Fibroblast of mammary gland (primary cell): ENCODE measurements at regions not wholly inside any gene's neighbourhood (a gene's known extent, or its start where the extent isn't known, plus 50 kb on each side); places are given as distances from the start of the nearest gene placed in this dataset.

Experiments used
- DNase-seq: peaks from one replicate; pipeline ENCODE4 v3.0.0-alpha.2; 2010; ENCODE audit warnings: low read depth
- H3K4me3 ChIP-seq: 2 replicates; pipeline ENCODE4 v1.5.1; 2011; ENCODE audit warnings: low read depth, mild to moderate bottlenecking, low read length, moderate library complexity; ENCODE audit not compliant: control insufficient read depth
- CTCF ChIP-seq: conservative IDR thresholded peaks from 2 replicates; pipeline ENCODE4 v1.5.1; 2011; ENCODE audit warnings: low read depth, low read length, inconsistent platforms; ENCODE audit not compliant: control insufficient read depth, insufficient read depth

DNA sequence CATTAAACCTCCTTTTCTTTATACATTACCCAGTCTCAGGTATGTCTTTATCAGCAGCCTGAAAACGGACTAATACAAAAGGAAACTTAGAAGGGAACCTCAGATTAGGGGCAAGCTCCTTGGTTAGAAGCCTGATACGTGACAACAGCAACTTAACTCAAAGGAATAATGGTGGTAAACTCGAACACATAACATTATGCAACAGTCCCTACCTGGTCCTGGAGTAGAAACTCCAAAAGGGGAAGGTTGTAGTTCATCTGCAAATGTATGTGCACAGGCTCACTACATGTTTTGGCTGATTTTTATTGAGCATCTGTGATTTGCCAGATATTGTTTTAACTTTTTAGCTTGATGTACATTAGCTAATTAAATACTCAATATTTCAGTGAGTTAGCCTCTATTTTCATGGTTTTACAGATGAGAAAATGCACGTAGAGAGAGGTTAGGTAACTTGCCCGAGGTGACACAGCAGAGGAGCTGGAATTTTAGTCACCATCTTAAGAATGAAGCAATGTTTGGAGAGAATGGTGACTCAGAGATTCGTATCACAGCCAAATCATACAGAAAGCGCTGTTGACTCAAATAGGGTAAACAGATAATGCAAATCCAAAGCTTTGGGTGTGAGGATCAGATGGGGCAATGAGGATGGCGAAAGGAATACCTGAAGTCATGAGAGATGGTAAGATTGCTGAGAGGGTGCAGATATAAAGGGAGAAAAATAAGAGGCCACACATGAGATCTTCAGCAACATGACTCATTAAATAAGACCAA, 194.9 kb upstream of the RBFOX1 start:
- H3K4me3 ChIP-seq, result no peak overlapping the region
- peak; percentile 7 for DNase-seq
- no peak for TF ChIP-seq CTCF

GRCh38 chr16:7132465-7132864, 200.2 kb upstream of the RBFOX1 start:
- DNase-seq, result no peak
- TF ChIP-seq CTCF, result no peak

GRCh38 chr16:7124701-7125100, 207.9 kb upstream of the RBFOX1 start:
- no peak for TF ChIP-seq CTCF
- H3K4me3 ChIP-seq, result no peak overlapping the region
- DNase-seq, result no peak

More at GRCh38 chr16:7132465-7132864, 200.2 kb upstream of the RBFOX1 start:
- H3K4me3 ChIP-seq, result no peak overlapping the region

GRCh38 chr16:7124242-7124641, 208.4 kb upstream of the RBFOX1 start:
- no peak for TF ChIP-seq CTCF
- DNase-seq, result no peak
- no peak overlapping the region for H3K4me3 ChIP-seq

DNA sequence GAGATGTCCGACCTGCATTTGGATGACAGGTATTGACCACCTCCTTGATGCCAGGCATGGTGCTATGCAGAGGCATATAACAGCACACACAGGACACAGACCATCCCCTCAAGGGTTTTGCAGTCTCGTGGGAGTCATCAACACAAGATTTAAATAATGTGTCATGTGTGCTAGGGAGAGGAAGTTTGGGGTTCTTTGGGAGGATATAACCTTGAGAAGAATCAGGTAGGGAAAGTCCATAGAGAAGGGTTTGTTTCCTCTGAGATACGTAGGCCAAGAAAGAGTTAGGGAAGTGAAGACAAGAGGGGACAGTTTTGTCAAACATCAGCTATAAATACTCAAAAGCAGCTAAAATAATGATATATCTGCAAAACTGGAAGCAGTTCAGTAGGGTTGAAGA, 215.9 kb upstream of the RBFOX1 start:
- no peak for DNase-seq
- H3K4me3 ChIP-seq, result no peak overlapping the region
- no peak for TF ChIP-seq CTCF

- H3K4me3 ChIP-seq, result no peak overlapping the region
- no peak for TF ChIP-seq CTCF
- no peak for DNase-seq
These were observed 216.7 kb upstream of the RBFOX1 start for GRCh38 chr16:7115898-7116297.
